ENCODE measurements at regions not wholly inside any gene's neighbourhood (a gene's known extent, or its start where the extent isn't known, plus 50 kb on each side); places are given as distances from the start of the nearest gene placed in this dataset.

DNA sequence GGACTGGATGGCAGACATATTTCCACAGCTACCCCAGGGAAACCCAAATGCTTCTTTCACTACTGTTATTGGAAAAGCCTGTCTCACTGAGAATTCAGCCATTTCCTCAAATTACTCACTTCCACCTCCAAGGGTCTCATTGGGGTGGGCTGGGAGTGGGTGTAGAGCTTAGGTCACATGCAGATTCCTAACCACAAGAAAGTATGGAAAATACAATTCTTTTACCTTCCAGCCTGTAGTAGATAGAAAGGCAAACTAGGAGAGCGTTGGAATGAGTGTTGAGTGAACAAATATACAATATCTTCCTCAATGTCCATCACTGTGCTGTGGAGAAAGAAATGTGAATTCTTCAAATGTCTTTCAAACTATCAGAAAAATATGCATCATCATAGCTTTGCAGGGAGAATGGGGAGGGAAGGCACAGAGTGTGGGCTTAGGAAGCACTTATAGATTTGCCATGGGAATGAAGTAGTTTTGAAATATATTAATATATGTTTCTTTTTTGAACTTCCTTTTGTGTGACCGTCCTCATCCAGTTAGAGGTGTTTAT is 245.3 kb upstream of the JADE1 start:
- Histone ChIP-seq H3K27me3 (ENCODE audit: control insufficient read depth in 3 of 3, insufficient read depth in 3 of 3, low read length in 3 of 3) (no peaks in the 10 kb centered on the region), H3K36me3 (ENCODE audit: control insufficient read depth in 3 of 3, insufficient read depth in 3 of 3, low read length in 3 of 3) (no peaks in the 10 kb centered on the region), H3K27ac (ENCODE audit: low read depth, low read length) (no peak overlapping the region), H3K4me1 (ENCODE audit: control insufficient read depth in 3 of 3, insufficient read depth in 3 of 3, low read length in 3 of 3) (peaks cover 4 to 13% (median 12%) of the 10 kb centered on the region in 3 donors), H3K4me3 (ENCODE audit: low read length in 3 of 3) (no peak overlapping the region), H3K9me3 (ENCODE audit: control insufficient read depth in 3 of 3, low read length in 3 of 3) (no peaks in the 10 kb centered on the region), H3K9ac (ENCODE audit: low read depth in 1 of 3, low read length in 3 of 3) (no peak overlapping the region)

DNA sequence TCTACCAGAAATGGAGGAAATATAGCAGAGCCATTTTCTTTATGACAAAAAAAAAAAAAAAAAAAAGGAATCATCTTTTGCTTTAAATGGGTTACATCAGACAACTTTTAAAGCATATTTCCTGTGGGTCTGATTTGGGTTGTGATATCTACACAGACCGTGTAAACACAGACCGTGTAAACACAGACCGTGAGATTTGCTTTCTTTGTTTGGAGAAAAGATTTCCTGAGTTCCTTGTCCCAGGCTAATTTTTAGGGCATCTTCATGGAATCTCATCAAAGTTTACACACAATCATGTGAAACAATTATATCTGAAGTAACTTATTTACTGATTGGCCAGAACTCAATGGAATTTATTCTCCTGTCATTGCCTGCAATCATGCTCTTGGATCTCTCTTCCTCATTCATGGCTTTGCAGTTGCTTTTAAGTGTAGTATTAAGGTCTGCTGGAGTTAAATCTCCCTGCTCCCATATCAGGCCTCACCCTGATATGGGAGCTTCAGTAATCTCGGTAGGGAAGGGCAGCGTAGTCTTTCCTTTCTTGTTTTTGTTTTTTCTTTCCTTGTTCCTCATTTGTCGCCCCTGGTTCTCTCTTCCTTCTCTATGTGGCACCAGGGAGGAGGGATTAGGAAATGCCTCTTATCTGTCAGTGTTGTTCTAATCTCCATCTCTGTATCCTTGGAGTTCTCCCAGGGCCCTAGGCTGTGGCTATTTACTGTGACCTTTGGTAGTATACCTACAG is 248.6 kb upstream of the JADE1 start:
- H3K27me3 ChIP-seq (ENCODE audit: control insufficient read depth in 3 of 3, insufficient read depth in 3 of 3, low read length in 3 of 3), result no peaks in the 10 kb centered on the region
- peaks cover 2 to 8% (median 6%) of the 10 kb centered on the region in 3 donors for H3K4me1 ChIP-seq (ENCODE audit: control insufficient read depth in 3 of 3, insufficient read depth in 3 of 3, low read length in 3 of 3)
- H3K9ac ChIP-seq (ENCODE audit: low read depth in 1 of 3, low read length in 3 of 3), result no peak overlapping the region
- no peak overlapping the region for H3K27ac ChIP-seq (ENCODE audit: low read depth, low read length)
- no peak overlapping the region for H3K4me3 ChIP-seq (ENCODE audit: low read length in 3 of 3)
- no peaks in the 10 kb centered on the region for H3K9me3 ChIP-seq (ENCODE audit: control insufficient read depth in 3 of 3, low read length in 3 of 3)
- H3K36me3 ChIP-seq (ENCODE audit: control insufficient read depth in 3 of 3, insufficient read depth in 3 of 3, low read length in 3 of 3), result no peaks in the 10 kb centered on the region

DNA sequence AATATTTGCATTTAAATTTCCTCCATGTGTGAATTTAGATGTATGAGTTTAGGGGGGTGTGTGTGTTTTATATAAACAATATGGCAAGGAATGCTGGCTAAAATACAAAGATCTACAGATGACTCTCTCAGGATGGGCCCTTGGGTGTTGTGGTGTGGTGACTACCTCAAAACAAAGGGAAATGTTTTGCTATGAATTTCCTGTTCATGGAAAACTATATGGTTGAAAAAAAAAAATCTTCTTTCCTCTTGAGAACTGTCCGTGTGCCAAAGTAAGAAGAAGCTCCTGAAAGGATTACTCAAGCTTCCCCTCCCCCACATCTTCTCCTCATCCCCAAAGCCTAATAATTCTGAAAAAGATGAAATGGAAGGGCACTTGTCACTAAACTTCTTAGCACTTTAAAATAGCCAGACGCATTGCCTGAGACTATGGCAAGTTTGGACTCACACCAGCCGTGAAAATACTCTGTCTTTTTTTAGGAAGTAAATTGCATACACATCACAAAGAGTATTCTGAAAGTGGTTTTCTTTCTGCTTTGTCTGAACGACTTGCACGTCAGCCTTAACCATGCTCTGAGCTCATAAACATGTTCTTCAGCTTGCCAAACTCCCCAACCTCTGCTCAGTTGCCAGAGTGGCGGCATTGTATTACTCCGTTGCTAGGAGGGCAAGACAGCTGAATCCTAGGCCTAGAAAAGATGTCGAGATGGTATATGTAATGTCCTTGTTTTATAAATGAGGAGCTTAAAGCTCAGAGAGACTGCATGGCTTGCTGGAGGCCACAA is 250.4 kb upstream of the JADE1 start:
- Histone ChIP-seq H3K9ac (ENCODE audit: low read depth in 1 of 3, low read length in 3 of 3) (no peak overlapping the region), H3K27ac (ENCODE audit: low read depth, low read length) (peak overlapping the region; percentile 61), H3K36me3 (ENCODE audit: control insufficient read depth in 3 of 3, insufficient read depth in 3 of 3, low read length in 3 of 3) (no peaks in the 10 kb centered on the region), H3K4me3 (ENCODE audit: low read length in 3 of 3) (no peak overlapping the region), H3K27me3 (ENCODE audit: control insufficient read depth in 3 of 3, insufficient read depth in 3 of 3, low read length in 3 of 3) (no peaks in the 10 kb centered on the region), H3K4me1 (ENCODE audit: control insufficient read depth in 3 of 3, insufficient read depth in 3 of 3, low read length in 3 of 3) (peaks cover 4 to 11% (median 8%) of the 10 kb centered on the region in 3 donors), H3K9me3 (ENCODE audit: control insufficient read depth in 3 of 3, low read length in 3 of 3) (no peaks in the 10 kb centered on the region)

DNA sequence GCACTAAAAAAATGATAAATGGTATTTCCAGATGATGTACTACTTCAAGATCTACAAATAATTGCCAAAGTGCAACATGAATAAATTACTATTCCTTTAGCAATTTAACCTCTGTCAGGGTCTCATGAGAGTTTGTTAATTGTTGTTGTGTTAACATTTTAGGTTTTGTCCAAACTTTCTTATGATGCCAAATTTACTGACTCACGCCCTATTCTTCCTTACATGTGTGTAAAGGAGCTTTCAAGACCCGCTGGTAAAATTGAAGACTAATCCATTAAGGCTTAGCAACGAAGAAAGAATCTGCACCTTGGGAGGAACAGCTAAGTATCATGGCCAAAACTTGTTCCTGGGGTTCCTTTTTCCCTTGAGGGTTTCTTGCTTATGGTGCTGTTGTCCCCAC is 252.7 kb upstream of the JADE1 start:
- no peak overlapping the region for H3K27ac ChIP-seq (ENCODE audit: low read depth, low read length)
- H3K27me3 ChIP-seq (ENCODE audit: control insufficient read depth in 3 of 3, insufficient read depth in 3 of 3, low read length in 3 of 3), result no peaks in the 10 kb centered on the region
- no peaks in the 10 kb centered on the region for H3K9me3 ChIP-seq (ENCODE audit: control insufficient read depth in 3 of 3, low read length in 3 of 3)
- no peaks in the 10 kb centered on the region for H3K36me3 ChIP-seq (ENCODE audit: control insufficient read depth in 3 of 3, insufficient read depth in 3 of 3, low read length in 3 of 3)
- H3K9ac ChIP-seq (ENCODE audit: low read depth in 1 of 3, low read length in 3 of 3), result no peak overlapping the region
- H3K4me1 ChIP-seq (ENCODE audit: control insufficient read depth in 3 of 3, insufficient read depth in 3 of 3, low read length in 3 of 3), result peaks cover 11 to 20% (median 14%) of the 10 kb centered on the region in 3 donors
- H3K4me3 ChIP-seq (ENCODE audit: low read length in 3 of 3), result no peak overlapping the region

DNA sequence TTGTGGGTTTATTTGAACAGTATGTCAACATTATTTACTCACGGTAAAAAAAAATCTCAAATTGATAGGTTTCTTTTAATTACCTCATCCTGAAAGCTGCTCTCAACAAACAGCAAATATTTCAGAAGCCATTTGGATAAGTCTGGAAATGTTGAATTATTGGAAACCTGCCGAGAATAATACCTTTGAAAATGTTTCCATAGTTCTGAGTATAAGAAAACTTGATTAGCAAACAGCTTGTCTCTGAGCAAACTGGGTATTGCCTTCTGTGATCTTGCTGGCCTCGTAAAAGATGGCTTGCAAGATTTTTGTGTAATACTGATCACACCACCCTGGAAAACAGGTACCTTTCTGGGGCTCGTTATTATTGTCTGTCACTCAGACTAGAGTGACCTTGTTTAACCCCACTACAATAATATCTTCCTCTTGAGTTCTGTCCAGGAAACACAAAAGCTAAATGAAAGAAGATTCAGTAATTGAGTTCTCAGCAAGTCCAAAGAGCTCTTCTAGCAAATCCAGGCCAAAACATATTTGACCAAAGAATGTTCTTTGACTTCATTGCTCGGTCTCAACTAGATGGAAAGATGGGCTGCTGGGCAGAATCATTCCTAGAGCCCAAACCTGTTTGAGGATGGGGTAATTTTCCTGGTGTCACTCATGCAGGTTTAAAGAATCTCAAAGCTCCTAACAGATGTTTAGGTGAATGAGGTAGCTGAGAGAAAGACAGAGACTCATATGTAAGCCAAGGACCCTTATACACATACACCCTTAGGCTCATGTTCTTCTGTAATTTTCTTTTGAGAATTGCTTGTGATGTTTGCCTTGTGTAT is 255.6 kb upstream of the JADE1 start:
- Histone ChIP-seq H3K9ac (ENCODE audit: low read depth in 1 of 3, low read length in 3 of 3) (peak overlapping the region; percentile 94), H3K4me3 (ENCODE audit: low read length in 3 of 3) (peak overlapping the region; percentile 86 to 93 (median 92)), H3K9me3 (ENCODE audit: control insufficient read depth in 3 of 3, low read length in 3 of 3) (peaks cover 0 to 3% (median 0%) of the 10 kb centered on the region in 3 donors), H3K27ac (ENCODE audit: low read depth, low read length) (peak overlapping the region; percentile 98), H3K4me1 (ENCODE audit: control insufficient read depth in 3 of 3, insufficient read depth in 3 of 3, low read length in 3 of 3) (peaks cover 5 to 14% (median 9%) of the 10 kb centered on the region in 3 donors), H3K36me3 (ENCODE audit: control insufficient read depth in 3 of 3, insufficient read depth in 3 of 3, low read length in 3 of 3) (no peaks in the 10 kb centered on the region), H3K27me3 (ENCODE audit: control insufficient read depth in 3 of 3, insufficient read depth in 3 of 3, low read length in 3 of 3) (no peaks in the 10 kb centered on the region)

DNA sequence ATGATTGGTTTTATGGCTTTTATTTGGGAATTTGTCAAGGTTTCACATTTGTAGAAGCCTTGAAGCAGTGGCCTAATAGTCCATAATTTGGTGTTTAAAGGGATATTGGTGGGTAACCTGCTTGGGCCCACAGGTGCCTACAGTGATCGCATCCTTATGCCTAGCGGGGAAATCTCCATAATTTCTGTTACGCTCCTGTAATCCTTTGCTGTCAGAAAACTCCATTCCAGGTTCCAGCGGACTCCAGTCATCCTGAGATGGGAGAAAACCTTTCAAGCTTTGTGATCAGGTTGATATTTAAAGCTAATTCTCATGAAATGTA is 257.0 kb upstream of the JADE1 start:
- peak overlapping the region; percentile 86 to 93 (median 92) for H3K4me3 ChIP-seq (ENCODE audit: low read length in 3 of 3)
- no peaks in the 10 kb centered on the region for H3K36me3 ChIP-seq (ENCODE audit: control insufficient read depth in 3 of 3, insufficient read depth in 3 of 3, low read length in 3 of 3)
- H3K27me3 ChIP-seq (ENCODE audit: control insufficient read depth in 3 of 3, insufficient read depth in 3 of 3, low read length in 3 of 3), result no peaks in the 10 kb centered on the region
- peak overlapping the region; percentile 94 for H3K9ac ChIP-seq (ENCODE audit: low read depth in 1 of 3, low read length in 3 of 3)
- peak overlapping the region; percentile 98 for H3K27ac ChIP-seq (ENCODE audit: low read depth, low read length)
- H3K4me1 ChIP-seq (ENCODE audit: control insufficient read depth in 3 of 3, insufficient read depth in 3 of 3, low read length in 3 of 3), result peaks cover 5 to 14% (median 9%) of the 10 kb centered on the region in 3 donors
- peaks cover 0 to 3% (median 0%) of the 10 kb centered on the region in 3 donors for H3K9me3 ChIP-seq (ENCODE audit: control insufficient read depth in 3 of 3, low read length in 3 of 3)

DNA sequence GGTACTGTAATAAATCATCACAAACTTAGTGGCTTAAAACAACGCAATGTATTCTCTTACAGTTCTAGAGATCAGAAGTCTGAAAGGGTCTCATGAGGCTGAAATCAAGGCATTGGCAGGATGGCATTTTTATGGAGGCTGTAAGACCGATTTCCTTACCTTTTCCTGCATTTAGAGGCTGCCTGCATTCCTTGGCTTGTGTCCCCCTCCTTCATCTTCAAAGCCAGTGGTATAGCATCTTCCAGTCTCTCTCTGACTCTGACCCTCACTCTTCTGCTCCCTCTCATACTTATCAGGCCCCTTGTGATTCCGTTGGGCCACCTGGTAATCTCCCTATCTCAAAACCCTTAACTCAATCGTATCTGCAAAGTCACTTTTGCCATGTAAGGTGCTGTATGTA is 258.2 kb upstream of the JADE1 start:
- Histone ChIP-seq H3K9ac (ENCODE audit: low read depth in 1 of 3, low read length in 3 of 3) (no peak overlapping the region), H3K27me3 (ENCODE audit: control insufficient read depth in 3 of 3, insufficient read depth in 3 of 3, low read length in 3 of 3) (no peaks in the 10 kb centered on the region), H3K4me1 (ENCODE audit: control insufficient read depth in 3 of 3, insufficient read depth in 3 of 3, low read length in 3 of 3) (peaks cover 5 to 14% (median 9%) of the 10 kb centered on the region in 3 donors), H3K4me3 (ENCODE audit: low read length in 3 of 3) (no peak overlapping the region), H3K27ac (ENCODE audit: low read depth, low read length) (no peak overlapping the region), H3K9me3 (ENCODE audit: control insufficient read depth in 3 of 3, low read length in 3 of 3) (peaks cover 0 to 3% (median 0%) of the 10 kb centered on the region in 3 donors), H3K36me3 (ENCODE audit: control insufficient read depth in 3 of 3, insufficient read depth in 3 of 3, low read length in 3 of 3) (no peaks in the 10 kb centered on the region)

DNA sequence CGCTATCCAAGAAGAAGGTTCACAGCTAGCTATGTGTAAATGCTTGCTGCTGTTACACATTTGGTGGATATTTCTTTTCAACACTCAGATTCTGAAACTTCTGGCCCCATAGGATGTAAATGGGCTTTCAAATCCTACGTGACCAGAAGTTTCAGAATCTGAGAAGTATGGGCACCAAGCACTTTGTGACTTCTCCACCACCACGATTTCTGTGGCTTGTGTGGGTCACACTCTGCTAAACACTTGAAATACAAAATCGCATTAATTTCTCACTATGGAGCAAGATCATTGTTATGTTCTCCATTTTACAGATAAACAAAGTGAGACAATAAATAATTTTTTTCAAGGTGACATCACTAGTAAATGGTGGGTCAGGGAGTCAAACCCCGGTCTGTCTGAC is 259.4 kb upstream of the JADE1 start:
- no peak overlapping the region for H3K4me3 ChIP-seq (ENCODE audit: low read length in 3 of 3)
- H3K4me1 ChIP-seq (ENCODE audit: control insufficient read depth in 3 of 3, insufficient read depth in 3 of 3, low read length in 3 of 3), result peaks cover 5 to 14% (median 9%) of the 10 kb centered on the region in 3 donors
- no peaks in the 10 kb centered on the region for H3K36me3 ChIP-seq (ENCODE audit: control insufficient read depth in 3 of 3, insufficient read depth in 3 of 3, low read length in 3 of 3)
- H3K27me3 ChIP-seq (ENCODE audit: control insufficient read depth in 3 of 3, insufficient read depth in 3 of 3, low read length in 3 of 3), result no peaks in the 10 kb centered on the region
- peaks cover 0 to 3% (median 0%) of the 10 kb centered on the region in 3 donors for H3K9me3 ChIP-seq (ENCODE audit: control insufficient read depth in 3 of 3, low read length in 3 of 3)
- H3K27ac ChIP-seq (ENCODE audit: low read depth, low read length), result no peak overlapping the region
- no peak overlapping the region for H3K9ac ChIP-seq (ENCODE audit: low read depth in 1 of 3, low read length in 3 of 3)

DNA sequence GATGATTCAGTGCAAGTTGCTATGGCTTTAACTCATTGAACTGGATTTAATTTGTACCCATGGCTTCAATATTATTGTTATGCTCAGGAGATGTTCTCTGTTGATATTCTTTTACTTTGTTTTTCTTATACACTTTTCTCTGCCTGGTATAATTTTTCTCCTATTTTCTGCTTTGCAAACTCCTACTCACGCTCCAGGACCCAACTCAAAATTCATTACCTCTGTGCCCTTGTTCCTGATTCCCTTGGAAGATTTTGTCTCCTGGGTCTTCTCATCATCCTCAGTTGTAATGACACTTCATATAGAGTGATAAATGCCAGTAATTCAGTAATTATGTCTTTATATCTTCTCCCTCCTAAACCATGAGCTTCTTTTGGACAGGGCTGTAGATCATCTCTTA is 259.9 kb upstream of the JADE1 start:
- Histone ChIP-seq H3K4me1 (ENCODE audit: control insufficient read depth in 3 of 3, insufficient read depth in 3 of 3, low read length in 3 of 3) (peaks cover 5 to 14% (median 9%) of the 10 kb centered on the region in 3 donors), H3K27me3 (ENCODE audit: control insufficient read depth in 3 of 3, insufficient read depth in 3 of 3, low read length in 3 of 3) (no peaks in the 10 kb centered on the region), H3K27ac (ENCODE audit: low read depth, low read length) (no peak overlapping the region), H3K9ac (ENCODE audit: low read depth in 1 of 3, low read length in 3 of 3) (no peak overlapping the region), H3K9me3 (ENCODE audit: control insufficient read depth in 3 of 3, low read length in 3 of 3) (peaks cover 0 to 3% (median 0%) of the 10 kb centered on the region in 3 donors), H3K4me3 (ENCODE audit: low read length in 3 of 3) (no peak overlapping the region), H3K36me3 (ENCODE audit: control insufficient read depth in 3 of 3, insufficient read depth in 3 of 3, low read length in 3 of 3) (no peaks in the 10 kb centered on the region)

Measured in skeletal muscle tissue (tissue), 3 donors.